Liver (tissue), 2 donors: ENCODE measurements at regions not wholly inside any gene's neighbourhood (a gene's known extent, or its start where the extent isn't known, plus 50 kb on each side); places are given as distances from the start of the nearest gene placed in this dataset.

ENCODE experiments used
- ATF3 ChIP-seq: IDR thresholded peaks from 2 replicates; pipeline ENCODE4 v1.6.1; 2016; ENCODE audit warnings: antibody characterized with exemption
- RXRA ChIP-seq, 2 donors: IDR thresholded peaks; 2 replicates each; pipeline ENCODE4 v1.6.1; 2017 to 2018; ENCODE audit warnings: antibody characterized with exemption in 2 of 2, mild to moderate bottlenecking in 1 of 2
- donor health status: healthy.

- TF ChIP-seq ATF3 (no peak), RXRA (IDR thresholded peaks at IDR 0.05) (no peak)
Observed at GRCh38 chr6:62623846-62624532, 338.0 kb upstream of the KHDRBS2 start.
